ENCODE measurements at regions not wholly inside any gene's neighbourhood (a gene's known extent, or its start where the extent isn't known, plus 50 kb on each side); places are given as distances from the start of the nearest gene placed in this dataset.

- no peak for DNase-seq
- H3K9me3 Mint-ChIP-seq: peaks cover 17% of the 10 kb centered on the region
- no peaks in the 10 kb centered on the region for H3K27me3 Mint-ChIP-seq (ENCODE audit: insufficient read depth)
- no peak overlapping the region for H3K27ac Mint-ChIP-seq
- H3K36me3 Mint-ChIP-seq (ENCODE audit: low read depth): no peaks in the 10 kb centered on the region
- no peaks in the 10 kb centered on the region for H3K4me1 Mint-ChIP-seq (ENCODE audit: low read depth)
- TF ChIP-seq, protein P1, sequence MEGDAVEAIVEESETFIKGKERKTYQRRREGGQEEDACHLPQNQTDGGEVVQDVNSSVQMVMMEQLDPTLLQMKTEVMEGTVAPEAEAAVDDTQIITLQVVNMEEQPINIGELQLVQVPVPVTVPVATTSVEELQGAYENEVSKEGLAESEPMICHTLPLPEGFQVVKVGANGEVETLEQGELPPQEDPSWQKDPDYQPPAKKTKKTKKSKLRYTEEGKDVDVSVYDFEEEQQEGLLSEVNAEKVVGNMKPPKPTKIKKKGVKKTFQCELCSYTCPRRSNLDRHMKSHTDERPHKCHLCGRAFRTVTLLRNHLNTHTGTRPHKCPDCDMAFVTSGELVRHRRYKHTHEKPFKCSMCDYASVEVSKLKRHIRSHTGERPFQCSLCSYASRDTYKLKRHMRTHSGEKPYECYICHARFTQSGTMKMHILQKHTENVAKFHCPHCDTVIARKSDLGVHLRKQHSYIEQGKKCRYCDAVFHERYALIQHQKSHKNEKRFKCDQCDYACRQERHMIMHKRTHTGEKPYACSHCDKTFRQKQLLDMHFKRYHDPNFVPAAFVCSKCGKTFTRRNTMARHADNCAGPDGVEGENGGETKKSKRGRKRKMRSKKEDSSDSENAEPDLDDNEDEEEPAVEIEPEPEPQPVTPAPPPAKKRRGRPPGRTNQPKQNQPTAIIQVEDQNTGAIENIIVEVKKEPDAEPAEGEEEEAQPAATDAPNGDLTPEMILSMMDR (IDR thresholded peaks at IDR 0.05): no peak
- H3K4me3 Mint-ChIP-seq: no peak overlapping the region
Measured at GRCh38 chr3:95474338-95474737, 1340.1 kb upstream of the EPHA6 start.

DNA sequence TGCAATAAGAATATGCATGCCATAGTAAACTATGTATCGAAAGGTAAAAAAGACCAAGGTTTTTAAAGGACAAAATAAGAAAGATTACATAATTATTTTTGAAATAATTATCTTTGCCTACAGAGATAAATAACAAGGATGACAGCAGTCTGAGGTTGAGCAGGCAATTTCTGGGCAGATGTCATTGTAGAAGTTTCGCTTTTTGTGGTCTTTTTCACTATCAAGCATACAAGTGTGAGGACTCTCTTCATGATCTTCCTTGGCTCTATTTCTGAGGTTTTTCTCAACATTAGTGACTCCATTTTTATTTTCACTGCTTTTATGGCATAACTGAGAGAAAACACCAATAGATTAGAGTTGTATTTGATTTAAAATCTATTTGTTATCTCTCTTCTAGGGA is 1337.9 kb upstream of the EPHA6 start:
- Mint-ChIP-seq H3K27ac (no peak overlapping the region), H3K9me3 (peaks cover 17% of the 10 kb centered on the region), H3K36me3 (ENCODE audit: low read depth) (no peaks in the 10 kb centered on the region), H3K27me3 (ENCODE audit: insufficient read depth) (no peaks in the 10 kb centered on the region), H3K4me1 (ENCODE audit: low read depth) (no peaks in the 10 kb centered on the region), H3K4me3 (no peak overlapping the region)
- DNase-seq: no peak
- TF ChIP-seq, protein P1 (IDR thresholded peaks at IDR 0.05): no peak

- no peak for DNase-seq
- Mint-ChIP-seq H3K4me3 (no peak overlapping the region), H3K36me3 (ENCODE audit: low read depth) (no peaks in the 10 kb centered on the region), H3K9me3 (peaks cover 10% of the 10 kb centered on the region; the same call in 1 of the 2 replicates), H3K4me1 (ENCODE audit: low read depth) (no peaks in the 10 kb centered on the region), H3K27ac (no peak overlapping the region), H3K27me3 (ENCODE audit: insufficient read depth) (no peaks in the 10 kb centered on the region; the same call in 1 of the 2 replicates)
- TF ChIP-seq, protein P1 (IDR thresholded peaks at IDR 0.05): no peak
Measured at GRCh38 chr3:95506174-95506573, 1308.2 kb upstream of the EPHA6 start.

- peaks cover 14% of the 10 kb centered on the region for H3K9me3 Mint-ChIP-seq
- H3K27me3 Mint-ChIP-seq (ENCODE audit: insufficient read depth): no peaks in the 10 kb centered on the region; the same call in 1 of the 2 replicates
- TF ChIP-seq, protein P1 (IDR thresholded peaks at IDR 0.05): no peak
- DNase-seq: no peak
- no peaks in the 10 kb centered on the region for H3K36me3 Mint-ChIP-seq (ENCODE audit: low read depth)
- no peaks in the 10 kb centered on the region for H3K4me1 Mint-ChIP-seq (ENCODE audit: low read depth)
- no peak overlapping the region for H3K27ac Mint-ChIP-seq
- no peak overlapping the region for H3K4me3 Mint-ChIP-seq
Measured at GRCh38 chr3:95508124-95508523, 1306.3 kb upstream of the EPHA6 start.

GRCh38 chr3:95511828-95512227 is 1302.6 kb upstream of the EPHA6 start:
- DNase-seq: no peak
- no peaks in the 10 kb centered on the region; the same call in none of the 2 replicates for H3K27me3 Mint-ChIP-seq (ENCODE audit: insufficient read depth)
- H3K36me3 Mint-ChIP-seq (ENCODE audit: low read depth): no peaks in the 10 kb centered on the region
- peaks cover 23% of the 10 kb centered on the region for H3K9me3 Mint-ChIP-seq
- H3K27ac Mint-ChIP-seq: no peak overlapping the region
- no peaks in the 10 kb centered on the region for H3K4me1 Mint-ChIP-seq (ENCODE audit: low read depth)
- TF ChIP-seq, protein P1 (IDR thresholded peaks at IDR 0.05): no peak
- no peak overlapping the region for H3K4me3 Mint-ChIP-seq

DNA sequence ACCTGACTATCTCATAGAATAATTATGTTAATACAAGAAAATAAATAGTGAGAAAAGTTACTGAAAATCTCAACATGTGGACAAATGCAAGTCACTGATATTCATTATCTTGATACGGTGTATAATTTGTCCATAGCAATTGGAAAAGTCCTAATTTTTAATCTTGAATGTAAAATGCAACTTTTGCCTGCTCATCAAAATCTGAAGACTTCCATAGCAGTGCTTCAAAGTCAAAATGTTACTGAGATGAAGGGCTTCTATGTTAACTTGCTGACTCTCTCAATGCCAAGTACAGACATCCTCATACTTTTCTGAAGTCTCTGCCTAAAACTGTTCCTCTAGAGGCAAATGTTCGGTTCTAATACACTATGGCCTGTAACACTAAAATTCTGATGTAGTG is 1300.1 kb upstream of the EPHA6 start:
- no peak overlapping the region for H3K4me3 Mint-ChIP-seq
- no peaks in the 10 kb centered on the region; the same call in 1 of the 2 replicates for H3K27me3 Mint-ChIP-seq (ENCODE audit: insufficient read depth)
- no peak overlapping the region for H3K27ac Mint-ChIP-seq
- H3K9me3 Mint-ChIP-seq: peaks cover 17% of the 10 kb centered on the region
- no peaks in the 10 kb centered on the region for H3K4me1 Mint-ChIP-seq (ENCODE audit: low read depth)
- no peak for DNase-seq
- no peaks in the 10 kb centered on the region for H3K36me3 Mint-ChIP-seq (ENCODE audit: low read depth)
- TF ChIP-seq, protein P1 (IDR thresholded peaks at IDR 0.05): no peak

Measured in HFFc6 (cell line).